K562 (cell line): ENCODE measurements at regions not wholly inside any gene's neighbourhood (a gene's known extent, or its start where the extent isn't known, plus 50 kb on each side); places are given as distances from the start of the nearest gene placed in this dataset.

Experiments
- ATF1 ChIP-seq, 2 experiments: fragments of 450-650 bp in 1 of 2; IDR thresholded peaks; 2 replicates each; pipeline ENCODE4 v1.6.1; 2016; ENCODE audit warnings: missing compliant biosample characterization in 1 of 2, missing genetic modification characterization in 1 of 2
- ATF3 ChIP-seq, 2 experiments: fragments of 450-650 bp in 1 of 2; sonication (generic) in 1 of 2; formaldehyde crosslinking in 1 of 2; IDR thresholded peaks in 1 of 2; conservative IDR thresholded peaks in 1 of 2; 2 replicates each; pipeline versions ENCODE4 v1.6.1 to v1.8.1; 2016 to 2023; ENCODE audit warnings: mild to moderate bottlenecking in 2 of 2, moderate library complexity in 2 of 2, inconsistent platforms in 1 of 2, missing genetic modification reagents in 1 of 2
- DACH1 ChIP-seq: fragments of 450-650 bp; IDR thresholded peaks from 2 replicates; pipeline ENCODE4 v1.6.1; 2018; ENCODE audit not compliant: partially characterized antibody
- ID3 ChIP-seq, 2 experiments: fragments of 250-450 bp in 1 of 2; fragments of 450-650 bp in 1 of 2; sonication (Bioruptor Pico) in 1 of 2; IDR thresholded peaks; 2 replicates each; pipeline versions ENCODE4 v1.6.1 to v1.8.0; 2016 to 2021; ENCODE audit warnings: mild to moderate bottlenecking in 2 of 2, moderate library complexity in 2 of 2, missing compliant biosample characterization in 1 of 2, missing genetic modification characterization in 1 of 2
- JUND ChIP-seq, 2 experiments: IDR thresholded peaks; 2 replicates in 1 of 2; 3 replicates in 1 of 2; pipeline ENCODE4 v1.6.1; 2011; ENCODE audit warnings: borderline replicate concordance in 2 of 2, low read depth in 2 of 2, low read length in 2 of 2, improper control_type of control experiment in 1 of 2, missing biosample characterization in 1 of 2, missing genetic modification characterization in 1 of 2, missing genetic modification reagents in 1 of 2
- MXI1 ChIP-seq: IDR thresholded peaks from 2 replicates; pipeline ENCODE4 v1.6.1; 2011; ENCODE audit warnings: low read depth, mild to moderate bottlenecking, improper control_type of control experiment, low read length
- RFX1 ChIP-seq: fragments of 450-650 bp; IDR thresholded peaks from 2 replicates; pipeline ENCODE4 v1.6.1; 2016; ENCODE audit warnings: mild to moderate bottlenecking, moderate library complexity
- RNF219 ChIP-seq: fragments of 250-450 bp; sonication (Bioruptor Pico); IDR thresholded peaks from 2 replicates; pipeline ENCODE4 v1.5.0; 2022; ENCODE audit warnings: mild to moderate bottlenecking
- SFPQ ChIP-seq: fragments of 200-400 bp; formaldehyde crosslinking; IDR thresholded peaks from 2 replicates; pipeline ENCODE4 v1.6.1; 2017; ENCODE audit warnings: mild to moderate bottlenecking, low read depth, low read length, moderate library complexity
- TAF9B ChIP-seq: fragments of 450-650 bp; IDR thresholded peaks from 2 replicates; pipeline ENCODE4 v1.6.1; 2018; ENCODE audit warnings: mild to moderate bottlenecking; ENCODE audit not compliant: partially characterized antibody
- TAL1 ChIP-seq: fragments of 450-650 bp; IDR thresholded peaks from 2 replicates; pipeline ENCODE4 v1.6.1; 2016; ENCODE audit warnings: mild to moderate bottlenecking
- ZBTB2 ChIP-seq: fragments of 450-650 bp; IDR thresholded peaks from 2 replicates; pipeline ENCODE4 v1.6.1; 2016; ENCODE audit warnings: antibody characterized with exemption
- ZBTB43 ChIP-seq: sonication (generic); formaldehyde crosslinking; IDR thresholded peaks from 2 replicates; pipeline ENCODE4 v1.8.0; 2023; ENCODE audit warnings: mild to moderate bottlenecking, missing genetic modification reagents

GRCh38 chr21:26686705-26687104 lies 113.6 kb upstream of the CYYR1 start (continued):
- TF ChIP-seq ID3 (CRISPR knock-in tag; IDR thresholded peaks at IDR 0.05) (no peak), ID3 (tag; IDR thresholded peaks at IDR 0.05) (no peak), ATF1 (CRISPR knock-in tag; IDR thresholded peaks at IDR 0.05) (no peak), ATF1 (tag; IDR thresholded peaks at IDR 0.05) (0 out of 2 replicates have a peak, but pooled peaks have one; percentile 30), ZBTB2 (no peak), DACH1 (no peak), SFPQ (no peak), JUND (IDR thresholded peaks at IDR 0.05; ENCODE audit: borderline replicate concordance, low read depth, low read length) (no peak), JUND (tag; IDR thresholded peaks at IDR 0.05; ENCODE audit: borderline replicate concordance, low read depth, low read length) (peak; percentile 28; the same call in 1 of the 3 replicates), MXI1 (no peak), TAF9B (no peak), ZBTB43 (no peak), RNF219 (CRISPR knock-in tag) (no peak), ATF3 (IDR thresholded peaks at IDR 0.05) (peak; percentile 53; the same call in 1 of the 2 replicates), ATF3 (CRISPR knock-in tag; conservative IDR thresholded peaks at IDR 0.05) (no peak), RFX1 (no peak), TAL1 (no peak)
